GM18520 (cell line): ENCODE measurements at regions not wholly inside any gene's neighbourhood (a gene's known extent, or its start where the extent isn't known, plus 50 kb on each side); places are given as distances from the start of the nearest gene placed in this dataset.
A peak's percentile ranks its signal among the peaks of the same experiment; 100 is the strongest.
"Not testable (repeated sequence)": the region's sequence is repeated elsewhere in the genome, so short reads cannot be mapped to it uniquely, and the experiment has no call there.

ENCODE experiments used
- ATAC-seq: cut with Tn5 transposase; IDR thresholded peaks from one replicate; pipeline ENCODE4 v1.9.1; 2021; ENCODE audit not compliant: unreplicated experiment

GRCh38 chrX:69065451-69065850, 99.8 kb downstream of the PJA1 start:
- no peak for ATAC-seq

- ATAC-seq: no peak
Measured at GRCh38 chrX:69063486-69063885, 101.8 kb downstream of the PJA1 start.

- no peak for ATAC-seq
Measured at GRCh38 chrX:69062493-69062892, 102.8 kb downstream of the PJA1 start.

GRCh38 chrX:69060631-69061408, 104.4 kb downstream of the PJA1 start:
- ATAC-seq: no peak

GRCh38 chrX:69055193-69055592, 110.1 kb downstream of the PJA1 start:
- no peak for ATAC-seq

GRCh38 chrX:69054497-69054896, 110.8 kb downstream of the PJA1 start:
- ATAC-seq: not testable (repeated sequence)

GRCh38 chrX:69051901-69052300, 113.4 kb downstream of the PJA1 start:
- ATAC-seq: no peak

GRCh38 chrX:69050051-69050765, 115.0 kb downstream of the PJA1 start:
- no peak for ATAC-seq

- no peak for ATAC-seq
Measured at GRCh38 chrX:69046996-69047490, 118.2 kb downstream of the PJA1 start.

- ATAC-seq: no peak
Measured at GRCh38 chrX:69045616-69046345, 119.5 kb downstream of the PJA1 start.

- ATAC-seq: no peak
Measured at GRCh38 chrX:69038816-69039215, 126.4 kb downstream of the PJA1 start.

- ATAC-seq: no peak
Measured at GRCh38 chrX:69038188-69038587, 127.1 kb downstream of the PJA1 start.

GRCh38 chrX:69037786-69038185, 127.5 kb downstream of the PJA1 start:
- ATAC-seq: no peak

GRCh38 chrX:69036674-69037573, 128.3 kb downstream of the PJA1 start:
- no peak for ATAC-seq

- ATAC-seq: no peak
Measured at GRCh38 chrX:69034451-69034850, 130.8 kb downstream of the PJA1 start.

- ATAC-seq: no peak
Measured at GRCh38 chrX:69033936-69034335, 131.3 kb downstream of the PJA1 start.

- ATAC-seq: no peak
Measured at GRCh38 chrX:69032601-69033000, 132.7 kb downstream of the PJA1 start.

GRCh38 chrX:69031971-69032391, 133.3 kb downstream of the PJA1 start:
- ATAC-seq: no peak

- no peak for ATAC-seq
Measured at GRCh38 chrX:69031181-69031580, 134.1 kb downstream of the PJA1 start.

- ATAC-seq: no peak
Measured at GRCh38 chrX:69029771-69030170, 135.5 kb downstream of the PJA1 start.

- peak; percentile 20 for ATAC-seq
Measured at GRCh38 chrX:69028761-69029120, 136.5 kb downstream of the PJA1 start.
